SK-N-SH (cell line): ENCODE measurements at regions not wholly inside any gene's neighbourhood (a gene's known extent, or its start where the extent isn't known, plus 50 kb on each side); places are given as distances from the start of the nearest gene placed in this dataset.

ENCODE experiments used
- CTCF ChIA-PET: fragments of 300-600, 350-600 bp; formaldehyde crosslinking; extraction: SDS; loops from one replicate; lab custom pipeline; 2021; lab: Yijun Ruan, JAX
- POLR2A ChIA-PET: fragments of 350-600 bp; sonication (Branson Sonifier 250); formaldehyde crosslinking; extraction: SDS; loops from one replicate; lab custom pipeline; 2020; ENCODE audit warnings: antibody characterized with exemption, inconsistent platforms; lab: Yijun Ruan, JAX
- DNase-seq: peaks from one replicate; pipeline ENCODE4 v3.0.0; 2012
- H2AFZ ChIP-seq: fragments of 200-600 bp; sonication (generic); 2 replicates; pipeline ENCODE4 v1.8.1; 2016; ENCODE audit warnings: antibody characterized with exemption, mild to moderate bottlenecking, low read depth
- H3F3A ChIP-seq: fragments of 200-600 bp; sonication (generic); replicated peaks from 2 replicates; pipeline ENCODE3; 2016; ENCODE audit warnings: antibody characterized with exemption, mild to moderate bottlenecking; ENCODE audit not compliant: insufficient read depth
- H3K27ac ChIP-seq, 2 experiments: fragments of 200-500 bp in 1 of 2; fragments of 200-600 bp in 1 of 2; sonication (Bioruptor generic) in 1 of 2; sonication (generic), shearing (Covaris generic) in 1 of 2; 2 replicates each; pipeline versions ENCODE4 v1.5.1 to v1.6.1; 2014 to 2016; ENCODE audit warnings: low read depth in 2 of 2, inconsistent platforms in 1 of 2, low read length in 1 of 2, mild to moderate bottlenecking in 1 of 2, mixed read lengths in 1 of 2
- H3K27me3 ChIP-seq: fragments of 200-600 bp; sonication (generic), shearing (Covaris generic); 2 replicates; pipeline ENCODE4 v1.6.1; 2016; ENCODE audit warnings: mixed run types; ENCODE audit not compliant: insufficient read depth
- H3K36me3 ChIP-seq, 2 experiments: fragments of 200-500 bp in 1 of 2; fragments of 200-600 bp in 1 of 2; sonication (Bioruptor generic) in 1 of 2; sonication (generic) in 1 of 2; replicated peaks in 1 of 2; 2 replicates each; pipeline versions ENCODE3 to v1.5.1; 2014 to 2016; ENCODE audit warnings: low read length in 1 of 2, mild to moderate bottlenecking in 1 of 2; ENCODE audit not compliant: insufficient read depth in 2 of 2, control insufficient read depth in 1 of 2
- H3K4me1 ChIP-seq, 2 experiments: fragments of 200-500 bp in 1 of 2; fragments of 200-600 bp in 1 of 2; sonication (Bioruptor generic) in 1 of 2; sonication (generic), shearing (Covaris generic) in 1 of 2; 2 replicates each; pipeline versions ENCODE4 v1.5.1 to v1.6.1; 2014 to 2016; ENCODE audit warnings: low read depth in 1 of 2, low read length in 1 of 2, mixed run types in 1 of 2; ENCODE audit not compliant: insufficient read depth in 2 of 2, control insufficient read depth in 1 of 2
- H3K4me2 ChIP-seq: fragments of 200-600 bp; sonication (generic), shearing (Covaris generic); 2 replicates; pipeline ENCODE4 v1.6.1; 2017; ENCODE audit warnings: mixed run types
- H3K4me3 ChIP-seq, 2 experiments: fragments of 200-500 bp in 1 of 2; fragments of 200-600 bp in 1 of 2; sonication (Bioruptor generic) in 1 of 2; sonication (generic), shearing (Covaris generic) in 1 of 2; 2 replicates each; pipeline versions ENCODE4 v1.5.1 to v1.8.1; 2014 to 2016; ENCODE audit warnings: low read depth in 2 of 2, inconsistent platforms in 1 of 2, low read length in 1 of 2, mild to moderate bottlenecking in 1 of 2, mixed read lengths in 1 of 2, moderate library complexity in 1 of 2
- H3K79me2 ChIP-seq: fragments of 200-600 bp; sonication (generic); 2 replicates; pipeline ENCODE4 v1.8.1; 2017; ENCODE audit warnings: mild to moderate bottlenecking; ENCODE audit not compliant: insufficient read depth
- H3K9ac ChIP-seq: fragments of 200-600 bp; sonication (generic); 2 replicates; pipeline ENCODE4 v1.6.1; 2017; ENCODE audit warnings: mixed run types
- H3K9me2 ChIP-seq: fragments of 200-600 bp; sonication (generic); 2 replicates; pipeline ENCODE4 v1.6.1; 2017; ENCODE audit warnings: mixed run types
- H3K9me3 ChIP-seq: fragments of 200-600 bp; sonication (generic); 2 replicates; pipeline ENCODE4 v1.6.1; 2017; ENCODE audit warnings: mixed run types, mild to moderate bottlenecking, moderate library complexity
- H4K20me1 ChIP-seq: fragments of 200-600 bp; sonication (generic); 2 replicates; pipeline ENCODE4 v1.6.1; 2017; ENCODE audit warnings: mild to moderate bottlenecking, mixed run types; ENCODE audit not compliant: insufficient read depth
- CHD2 ChIP-seq: fragments of 150-350 bp; IDR thresholded peaks from 2 replicates; pipeline ENCODE4 v1.6.1; 2018; ENCODE audit warnings: low read length; ENCODE audit not compliant: partially characterized antibody
- FOSL2 ChIP-seq: IDR thresholded peaks from 2 replicates; pipeline ENCODE4 v1.4.0; 2012; ENCODE audit warnings: low read depth, mild to moderate bottlenecking, moderate library complexity, borderline replicate concordance
- FOXJ3 ChIP-seq: sonication (generic); formaldehyde crosslinking; IDR thresholded peaks from 2 replicates; pipeline ENCODE4 v1.5.1; 2020; ENCODE audit warnings: mild to moderate bottlenecking, missing genetic modification reagents
- FOXM1 ChIP-seq: IDR thresholded peaks from 2 replicates; pipeline ENCODE4 v1.4.0; 2012; ENCODE audit warnings: low read depth, mild to moderate bottlenecking
- RXRA ChIP-seq: IDR thresholded peaks from 2 replicates; pipeline ENCODE4 v1.4.0; 2012; ENCODE audit warnings: low read depth, mild to moderate bottlenecking, borderline replicate concordance
- TCF12 ChIP-seq: IDR thresholded peaks from 2 replicates; pipeline ENCODE4 v1.4.0; 2012
- TEAD4 ChIP-seq: IDR thresholded peaks from 2 replicates; pipeline ENCODE4 v1.4.0; 2012; ENCODE audit warnings: mild to moderate bottlenecking, borderline replicate concordance; ENCODE audit not compliant: insufficient read depth
- YY1 ChIP-seq: IDR thresholded peaks from 2 replicates; pipeline ENCODE4 v1.4.0; 2012; ENCODE audit warnings: low read depth, mild to moderate bottlenecking
- WGBS: methylation state at CpG from one replicate; pipeline ENCODE4 v1.1.6; 2017; ENCODE audit warnings: low lambda C conversion rate; 5-methylcytosine and 5-hydroxymethylcytosine counted together
- TF ChIP-seq, protein P1 (sequence below): IDR thresholded peaks from 2 replicates; pipeline ENCODE4 v1.4.0; 2012; ENCODE audit warnings: low read depth
- TF ChIP-seq, protein P2 (sequence below): IDR thresholded peaks from 2 replicates; pipeline ENCODE4 v1.6.1; 2012; ENCODE audit warnings: mild to moderate bottlenecking, low read depth, low read length, moderate library complexity
- TF ChIP-seq, protein P3 (sequence below): fragments of 200-600 bp; sonication (generic); IDR thresholded peaks from 2 replicates; pipeline ENCODE4 v1.6.1; 2017; ENCODE audit warnings: antibody characterized with exemption, mild to moderate bottlenecking, moderate library complexity
- TF ChIP-seq, protein P4 (sequence below): fragments of 150-350 bp; IDR thresholded peaks from 2 replicates; pipeline ENCODE4 v1.6.1; 2017; ENCODE audit warnings: antibody characterized with exemption, low read length, low read depth, borderline replicate concordance

DNA sequence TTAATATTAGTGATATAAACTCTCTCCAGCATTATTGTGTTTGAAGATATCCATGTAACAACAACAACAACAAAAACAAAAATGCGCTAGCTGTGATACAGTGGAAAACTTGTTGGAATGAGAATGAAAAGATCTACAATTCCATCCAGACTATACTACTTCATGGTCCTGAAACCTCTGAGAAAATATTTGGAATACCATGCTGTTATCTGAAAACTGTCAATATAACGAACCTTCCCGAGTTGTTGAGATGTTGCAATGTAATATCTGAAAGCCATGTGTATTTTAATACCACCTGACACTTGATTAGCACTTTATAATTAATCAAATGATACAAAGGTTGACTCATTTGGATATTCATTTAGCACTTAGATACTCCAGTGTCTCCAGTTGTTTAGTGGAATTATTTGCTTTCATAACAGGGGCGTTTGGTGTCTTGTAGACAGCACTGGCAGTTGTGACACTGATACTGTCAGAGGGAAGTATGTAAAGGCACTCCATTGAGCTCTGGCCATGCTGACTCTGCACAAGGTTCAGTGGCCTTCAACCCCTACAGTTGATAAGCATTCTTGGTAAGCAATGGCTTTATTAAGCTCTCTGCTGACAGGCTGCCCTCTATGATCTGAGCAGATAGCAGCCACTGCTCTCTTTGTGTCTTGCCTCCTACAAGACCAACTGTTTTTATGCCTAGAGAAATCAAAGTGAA is 447.1 kb upstream of the SEL1L start:
- Histone ChIP-seq H3K4me3 (no peak overlapping the region), H3K9ac (no peak overlapping the region), H3K9me2 (no peaks in the 10 kb centered on the region), H4K20me1 (no peaks in the 10 kb centered on the region), H3K9me3 (no peaks in the 10 kb centered on the region), H3F3A (no peaks in the 10 kb centered on the region), H3K4me1 (no peaks in the 10 kb centered on the region), H3K36me3 (no peaks in the 10 kb centered on the region), H2AFZ (no peak overlapping the region), H3K27me3 (no peaks in the 10 kb centered on the region), H3K4me2 (no peak overlapping the region), H3K27ac (no peak overlapping the region), H3K79me2 (no peaks in the 10 kb centered on the region)
- TF ChIP-seq CHD2 (no peak), TCF12 (no peak), RXRA (no peak), FOXJ3 (CRISPR knock-in tag) (no peak), FOSL2 (no peak), TEAD4 (no peak), YY1 (no peak), FOXM1 (no peak)
- TF ChIP-seq, protein P1, sequence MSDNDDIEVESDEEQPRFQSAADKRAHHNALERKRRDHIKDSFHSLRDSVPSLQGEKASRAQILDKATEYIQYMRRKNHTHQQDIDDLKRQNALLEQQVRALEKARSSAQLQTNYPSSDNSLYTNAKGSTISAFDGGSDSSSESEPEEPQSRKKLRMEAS, result no peak
- TF ChIP-seq, protein P2, sequence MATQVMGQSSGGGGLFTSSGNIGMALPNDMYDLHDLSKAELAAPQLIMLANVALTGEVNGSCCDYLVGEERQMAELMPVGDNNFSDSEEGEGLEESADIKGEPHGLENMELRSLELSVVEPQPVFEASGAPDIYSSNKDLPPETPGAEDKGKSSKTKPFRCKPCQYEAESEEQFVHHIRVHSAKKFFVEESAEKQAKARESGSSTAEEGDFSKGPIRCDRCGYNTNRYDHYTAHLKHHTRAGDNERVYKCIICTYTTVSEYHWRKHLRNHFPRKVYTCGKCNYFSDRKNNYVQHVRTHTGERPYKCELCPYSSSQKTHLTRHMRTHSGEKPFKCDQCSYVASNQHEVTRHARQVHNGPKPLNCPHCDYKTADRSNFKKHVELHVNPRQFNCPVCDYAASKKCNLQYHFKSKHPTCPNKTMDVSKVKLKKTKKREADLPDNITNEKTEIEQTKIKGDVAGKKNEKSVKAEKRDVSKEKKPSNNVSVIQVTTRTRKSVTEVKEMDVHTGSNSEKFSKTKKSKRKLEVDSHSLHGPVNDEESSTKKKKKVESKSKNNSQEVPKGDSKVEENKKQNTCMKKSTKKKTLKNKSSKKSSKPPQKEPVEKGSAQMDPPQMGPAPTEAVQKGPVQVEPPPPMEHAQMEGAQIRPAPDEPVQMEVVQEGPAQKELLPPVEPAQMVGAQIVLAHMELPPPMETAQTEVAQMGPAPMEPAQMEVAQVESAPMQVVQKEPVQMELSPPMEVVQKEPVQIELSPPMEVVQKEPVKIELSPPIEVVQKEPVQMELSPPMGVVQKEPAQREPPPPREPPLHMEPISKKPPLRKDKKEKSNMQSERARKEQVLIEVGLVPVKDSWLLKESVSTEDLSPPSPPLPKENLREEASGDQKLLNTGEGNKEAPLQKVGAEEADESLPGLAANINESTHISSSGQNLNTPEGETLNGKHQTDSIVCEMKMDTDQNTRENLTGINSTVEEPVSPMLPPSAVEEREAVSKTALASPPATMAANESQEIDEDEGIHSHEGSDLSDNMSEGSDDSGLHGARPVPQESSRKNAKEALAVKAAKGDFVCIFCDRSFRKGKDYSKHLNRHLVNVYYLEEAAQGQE, result no peak
- TF ChIP-seq, protein P3, sequence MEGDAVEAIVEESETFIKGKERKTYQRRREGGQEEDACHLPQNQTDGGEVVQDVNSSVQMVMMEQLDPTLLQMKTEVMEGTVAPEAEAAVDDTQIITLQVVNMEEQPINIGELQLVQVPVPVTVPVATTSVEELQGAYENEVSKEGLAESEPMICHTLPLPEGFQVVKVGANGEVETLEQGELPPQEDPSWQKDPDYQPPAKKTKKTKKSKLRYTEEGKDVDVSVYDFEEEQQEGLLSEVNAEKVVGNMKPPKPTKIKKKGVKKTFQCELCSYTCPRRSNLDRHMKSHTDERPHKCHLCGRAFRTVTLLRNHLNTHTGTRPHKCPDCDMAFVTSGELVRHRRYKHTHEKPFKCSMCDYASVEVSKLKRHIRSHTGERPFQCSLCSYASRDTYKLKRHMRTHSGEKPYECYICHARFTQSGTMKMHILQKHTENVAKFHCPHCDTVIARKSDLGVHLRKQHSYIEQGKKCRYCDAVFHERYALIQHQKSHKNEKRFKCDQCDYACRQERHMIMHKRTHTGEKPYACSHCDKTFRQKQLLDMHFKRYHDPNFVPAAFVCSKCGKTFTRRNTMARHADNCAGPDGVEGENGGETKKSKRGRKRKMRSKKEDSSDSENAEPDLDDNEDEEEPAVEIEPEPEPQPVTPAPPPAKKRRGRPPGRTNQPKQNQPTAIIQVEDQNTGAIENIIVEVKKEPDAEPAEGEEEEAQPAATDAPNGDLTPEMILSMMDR, result no peak
- TF ChIP-seq, protein P4, sequence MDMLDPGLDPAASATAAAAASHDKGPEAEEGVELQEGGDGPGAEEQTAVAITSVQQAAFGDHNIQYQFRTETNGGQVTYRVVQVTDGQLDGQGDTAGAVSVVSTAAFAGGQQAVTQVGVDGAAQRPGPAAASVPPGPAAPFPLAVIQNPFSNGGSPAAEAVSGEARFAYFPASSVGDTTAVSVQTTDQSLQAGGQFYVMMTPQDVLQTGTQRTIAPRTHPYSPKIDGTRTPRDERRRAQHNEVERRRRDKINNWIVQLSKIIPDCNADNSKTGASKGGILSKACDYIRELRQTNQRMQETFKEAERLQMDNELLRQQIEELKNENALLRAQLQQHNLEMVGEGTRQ, result no peak
- DNase-seq, result no peak
- WGBS, result 19% methylated on average over 4 of the region's 4 CpGs
- CTCF ChIA-PET, result interaction anchor here (1.3 to 1.5 kb wide), 2 partner anchors 10 to 20 kb away, joined by 3 to 4 read pairs; no protein-coding TSS in a partner anchor
- POLR2A ChIA-PET, result no interaction called here
